Loucy (cell line): ENCODE measurements at regions not wholly inside any gene's neighbourhood (a gene's known extent, or its start where the extent isn't known, plus 50 kb on each side); places are given as distances from the start of the nearest gene placed in this dataset.

ENCODE experiments used
- H2AFZ ChIP-seq: fragments of 200-600 bp; sonication (generic); 2 replicates; pipeline ENCODE4 v1.6.0; 2016; ENCODE audit warnings: antibody characterized with exemption, mild to moderate bottlenecking, low read length, moderate library complexity
- H3F3A ChIP-seq: fragments of 200-600 bp; 2 replicates; pipeline ENCODE4 v1.6.0; 2016; ENCODE audit warnings: antibody characterized with exemption, low read depth, mild to moderate bottlenecking
- H3K27me3 ChIP-seq: fragments of 200-600 bp; sonication (generic); 2 replicates; pipeline ENCODE4 v1.6.1; 2014; ENCODE audit warnings: low read length, mild to moderate bottlenecking; ENCODE audit not compliant: insufficient read depth, poor library complexity, severe bottlenecking
- H3K36me3 ChIP-seq: fragments of 200-600 bp; sonication (generic); 2 replicates; pipeline ENCODE4 v1.6.1; 2016; ENCODE audit warnings: low read length; ENCODE audit not compliant: insufficient read depth
- H3K4me1 ChIP-seq: fragments of 200-600 bp; sonication (generic); 2 replicates; pipeline ENCODE4 v1.5.1; 2014; ENCODE audit warnings: low read length, mild to moderate bottlenecking; ENCODE audit not compliant: insufficient read depth, poor library complexity, severe bottlenecking
- H3K4me2 ChIP-seq: fragments of 200-600 bp; sonication (generic); 2 replicates; pipeline ENCODE4 v1.6.0; 2014; ENCODE audit warnings: antibody characterized with exemption, low read length, low read depth, mild to moderate bottlenecking; ENCODE audit not compliant: poor library complexity, severe bottlenecking
- H3K4me3 ChIP-seq: fragments of 200-600 bp; sonication (generic); 2 replicates; pipeline ENCODE4 v1.5.1; 2014; ENCODE audit warnings: low read length, mild to moderate bottlenecking, mixed read lengths; ENCODE audit not compliant: poor library complexity, severe bottlenecking
- H3K79me2 ChIP-seq: fragments of 200-600 bp; sonication (generic); 2 replicates; pipeline ENCODE4 v1.6.1; 2014; ENCODE audit warnings: low read length; ENCODE audit not compliant: insufficient read depth
- H3K9ac ChIP-seq: fragments of 200-600 bp; sonication (generic); 2 replicates; pipeline ENCODE4 v1.6.0; 2014; ENCODE audit warnings: mild to moderate bottlenecking, low read depth, low read length, moderate library complexity; ENCODE audit not compliant: poor library complexity, severe bottlenecking
- H3K9me2 ChIP-seq: fragments of 200-600 bp; sonication (generic); replicated peaks from 2 replicates; pipeline ENCODE4 v1.6.1; 2016; ENCODE audit warnings: low read depth, low read length, mixed read lengths
- H3K9me3 ChIP-seq: fragments of 200-600 bp; sonication (generic); 2 replicates; pipeline ENCODE4 v1.6.1; 2014; ENCODE audit warnings: mild to moderate bottlenecking, antibody characterized with exemption, low read length, low read depth; ENCODE audit not compliant: insufficient read depth
- H4K20me1 ChIP-seq: fragments of 200-600 bp; sonication (generic); 2 replicates; pipeline ENCODE4 v1.6.0; 2014; ENCODE audit warnings: antibody characterized with exemption, low read length, mild to moderate bottlenecking; ENCODE audit not compliant: insufficient read depth, poor library complexity, severe bottlenecking
- EZH2phosphoT487 ChIP-seq: fragments of 200-600 bp; IDR thresholded peaks from 2 replicates; pipeline ENCODE4 v1.6.1; 2018; ENCODE audit warnings: antibody characterized with exemption, mild to moderate bottlenecking, moderate library complexity, borderline replicate concordance
- TF ChIP-seq, protein P1 (sequence below): fragments of 200-600 bp; sonication (generic); conservative IDR thresholded peaks from 2 replicates; pipeline ENCODE4 v1.5.1; 2014; ENCODE audit warnings: mild to moderate bottlenecking, antibody characterized with exemption, low read length

- no peak overlapping the region for H3K4me2 ChIP-seq
- no peak overlapping the region for H3K4me3 ChIP-seq
- H3F3A ChIP-seq = no peaks in the 10 kb centered on the region
- H4K20me1 ChIP-seq = no peaks in the 10 kb centered on the region
- no peak overlapping the region for H2AFZ ChIP-seq
- H3K9me2 ChIP-seq = no peaks in the 10 kb centered on the region
- no peaks in the 10 kb centered on the region for H3K9me3 ChIP-seq
- H3K27me3 ChIP-seq = no peaks in the 10 kb centered on the region
- no peaks in the 10 kb centered on the region for H3K36me3 ChIP-seq
- no peak overlapping the region for H3K9ac ChIP-seq
- no peaks in the 10 kb centered on the region for H3K79me2 ChIP-seq
- H3K4me1 ChIP-seq = peaks cover 13% of the 10 kb centered on the region
- no peak for TF ChIP-seq EZH2phosphoT487
- TF ChIP-seq, protein P1, sequence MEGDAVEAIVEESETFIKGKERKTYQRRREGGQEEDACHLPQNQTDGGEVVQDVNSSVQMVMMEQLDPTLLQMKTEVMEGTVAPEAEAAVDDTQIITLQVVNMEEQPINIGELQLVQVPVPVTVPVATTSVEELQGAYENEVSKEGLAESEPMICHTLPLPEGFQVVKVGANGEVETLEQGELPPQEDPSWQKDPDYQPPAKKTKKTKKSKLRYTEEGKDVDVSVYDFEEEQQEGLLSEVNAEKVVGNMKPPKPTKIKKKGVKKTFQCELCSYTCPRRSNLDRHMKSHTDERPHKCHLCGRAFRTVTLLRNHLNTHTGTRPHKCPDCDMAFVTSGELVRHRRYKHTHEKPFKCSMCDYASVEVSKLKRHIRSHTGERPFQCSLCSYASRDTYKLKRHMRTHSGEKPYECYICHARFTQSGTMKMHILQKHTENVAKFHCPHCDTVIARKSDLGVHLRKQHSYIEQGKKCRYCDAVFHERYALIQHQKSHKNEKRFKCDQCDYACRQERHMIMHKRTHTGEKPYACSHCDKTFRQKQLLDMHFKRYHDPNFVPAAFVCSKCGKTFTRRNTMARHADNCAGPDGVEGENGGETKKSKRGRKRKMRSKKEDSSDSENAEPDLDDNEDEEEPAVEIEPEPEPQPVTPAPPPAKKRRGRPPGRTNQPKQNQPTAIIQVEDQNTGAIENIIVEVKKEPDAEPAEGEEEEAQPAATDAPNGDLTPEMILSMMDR = no peak
These were observed 141.9 kb upstream of the C14orf180 start for GRCh38 chr14:104437703-104438102.

- H3K79me2 ChIP-seq = no peaks in the 10 kb centered on the region
- no peaks in the 10 kb centered on the region for H4K20me1 ChIP-seq
- no peak overlapping the region for H2AFZ ChIP-seq
- H3K9me2 ChIP-seq = no peaks in the 10 kb centered on the region
- H3K4me3 ChIP-seq = no peak overlapping the region
- H3F3A ChIP-seq = no peaks in the 10 kb centered on the region
- peaks cover 13% of the 10 kb centered on the region for H3K4me1 ChIP-seq
- H3K27me3 ChIP-seq = no peaks in the 10 kb centered on the region
- no peaks in the 10 kb centered on the region for H3K36me3 ChIP-seq
- no peak overlapping the region for H3K4me2 ChIP-seq
- no peak overlapping the region for H3K9ac ChIP-seq
- TF ChIP-seq EZH2phosphoT487 = no peak
- TF ChIP-seq, protein P1 = no peak
- H3K9me3 ChIP-seq = no peaks in the 10 kb centered on the region
These were observed 141.2 kb upstream of the C14orf180 start for GRCh38 chr14:104438166-104438887.

DNA sequence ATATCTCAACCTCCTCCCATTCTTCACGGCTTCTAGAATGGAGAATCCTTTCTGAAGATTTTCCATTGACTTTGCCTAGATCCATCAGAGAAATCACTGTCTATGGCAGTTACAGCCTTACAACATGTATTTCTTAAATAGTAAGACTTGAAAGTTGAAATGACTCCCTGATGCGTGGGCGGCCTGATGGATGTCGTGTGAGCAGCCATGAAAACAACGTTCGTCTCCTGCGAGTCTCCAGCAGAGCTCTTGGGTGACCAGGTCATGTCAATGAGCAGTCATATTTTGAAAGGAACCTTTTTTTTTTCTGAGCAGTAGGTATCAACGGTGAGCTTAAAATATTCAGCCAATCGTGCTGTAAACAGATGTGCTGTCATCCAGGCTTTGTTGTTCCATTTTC lies 139.9 kb upstream of the C14orf180 start:
- H3K4me3 ChIP-seq = no peak overlapping the region
- no peak overlapping the region for H3K4me2 ChIP-seq
- TF ChIP-seq, protein P1 = no peak
- TF ChIP-seq EZH2phosphoT487 = no peak
- no peaks in the 10 kb centered on the region for H3K9me3 ChIP-seq
- H3F3A ChIP-seq = no peaks in the 10 kb centered on the region
- no peaks in the 10 kb centered on the region for H4K20me1 ChIP-seq
- H3K9ac ChIP-seq = no peak overlapping the region
- H3K36me3 ChIP-seq = no peaks in the 10 kb centered on the region
- H3K4me1 ChIP-seq = peaks cover 13% of the 10 kb centered on the region
- no peaks in the 10 kb centered on the region for H3K9me2 ChIP-seq
- no peaks in the 10 kb centered on the region for H3K79me2 ChIP-seq
- H3K27me3 ChIP-seq = no peaks in the 10 kb centered on the region
- no peak overlapping the region for H2AFZ ChIP-seq
